Liver (tissue), 8 donors: ENCODE measurements at regions not wholly inside any gene's neighbourhood (a gene's known extent, or its start where the extent isn't known, plus 50 kb on each side); places are given as distances from the start of the nearest gene placed in this dataset.

Experiments
- DNase-seq: peaks from one replicate; pipeline ENCODE4 v3.0.0-alpha.2; 2017; ENCODE audit warnings: low spot score
- H3K27ac ChIP-seq, 2 donors: one replicate each; pipeline ENCODE4 v1.7.0; 2013; ENCODE audit warnings: inconsistent platforms in 2 of 2, low read length in 2 of 2, control low read depth in 1 of 2, low read depth in 1 of 2, mild to moderate bottlenecking in 1 of 2
- H3K27me3 ChIP-seq, 4 donors: one replicate each; pipeline versions ENCODE4 v1.6.1 to v1.7.0; 2013; ENCODE audit warnings: low read length in 3 of 4, inconsistent platforms in 1 of 4, mild to moderate bottlenecking in 1 of 4, moderate library complexity in 1 of 4; ENCODE audit not compliant: control insufficient read depth in 4 of 4, insufficient read depth in 4 of 4
- H3K36me3 ChIP-seq, 4 donors: one replicate each; pipeline versions ENCODE4 v1.6.1 to v1.7.0; 2013; ENCODE audit warnings: low read length in 3 of 4, mild to moderate bottlenecking in 3 of 4, low read depth in 1 of 4, moderate library complexity in 1 of 4; ENCODE audit not compliant: control insufficient read depth in 4 of 4, insufficient read depth in 3 of 4
- H3K4me1 ChIP-seq, 4 donors: one replicate each; pipeline versions ENCODE4 v1.6.1 to v1.7.0; 2013; ENCODE audit warnings: low read length in 3 of 4, mild to moderate bottlenecking in 3 of 4, moderate library complexity in 1 of 4; ENCODE audit not compliant: control insufficient read depth in 4 of 4, insufficient read depth in 4 of 4
- H3K4me3 ChIP-seq, 3 donors: one replicate each; pipeline versions ENCODE4 v1.6.1 to v1.7.0; 2013; ENCODE audit warnings: low read length in 3 of 3, control low read depth in 1 of 3, low read depth in 1 of 3, mild to moderate bottlenecking in 1 of 3
- H3K9ac ChIP-seq, 2 donors: one replicate each; pipeline ENCODE4 v1.7.0; 2013; ENCODE audit warnings: low read length in 2 of 2, mild to moderate bottlenecking in 2 of 2, moderate library complexity in 2 of 2, control low read depth in 1 of 2, low read depth in 1 of 2
- H3K9me3 ChIP-seq, 4 donors: one replicate each; pipeline versions ENCODE4 v1.6.1 to v1.7.0; 2013; ENCODE audit warnings: low read length in 3 of 4; ENCODE audit not compliant: control insufficient read depth in 4 of 4
- ATF3 ChIP-seq: IDR thresholded peaks from 2 replicates; pipeline ENCODE4 v1.6.1; 2016; ENCODE audit warnings: antibody characterized with exemption
- EGR1 ChIP-seq, 2 donors: IDR thresholded peaks; 2 replicates each; pipeline ENCODE4 v1.6.1; 2016 to 2018; ENCODE audit warnings: antibody characterized with exemption in 2 of 2, low read depth in 2 of 2
- FOXA1 ChIP-seq: IDR thresholded peaks from 2 replicates; pipeline ENCODE4 v1.6.1; 2016; ENCODE audit warnings: antibody characterized with exemption
- GABPA ChIP-seq, 2 donors: IDR thresholded peaks in 1 of 2; conservative IDR thresholded peaks in 1 of 2; 2 replicates each; pipeline ENCODE4 v1.6.1; 2016; ENCODE audit warnings: antibody characterized with exemption in 2 of 2, mild to moderate bottlenecking in 1 of 2, moderate library complexity in 1 of 2
- HNF4A ChIP-seq, 2 donors: conservative IDR thresholded peaks; 2 replicates each; pipeline ENCODE4 v1.6.1; 2016; ENCODE audit warnings: antibody characterized with exemption in 2 of 2, mild to moderate bottlenecking in 2 of 2
- HNF4G ChIP-seq: IDR thresholded peaks from 2 replicates; pipeline ENCODE4 v1.6.1; 2016; ENCODE audit warnings: antibody characterized with exemption
- MAX ChIP-seq: IDR thresholded peaks from 2 replicates; pipeline ENCODE4 v1.6.1; 2016; ENCODE audit warnings: antibody characterized with exemption
- RAD21 ChIP-seq, 2 donors: IDR thresholded peaks; 2 replicates each; pipeline ENCODE4 v1.6.1; 2016; ENCODE audit warnings: antibody characterized with exemption in 2 of 2, mild to moderate bottlenecking in 2 of 2
- REST ChIP-seq: IDR thresholded peaks from 2 replicates; pipeline ENCODE4 v1.6.1; 2016; ENCODE audit warnings: antibody characterized with exemption, mild to moderate bottlenecking
- RXRA ChIP-seq, 2 donors: IDR thresholded peaks; 2 replicates each; pipeline ENCODE4 v1.6.1; 2017 to 2018; ENCODE audit warnings: antibody characterized with exemption in 2 of 2, mild to moderate bottlenecking in 1 of 2
- SP1 ChIP-seq: IDR thresholded peaks from 2 replicates; pipeline ENCODE4 v1.6.1; 2018; ENCODE audit warnings: antibody characterized with exemption, mild to moderate bottlenecking
- TAF1 ChIP-seq: conservative IDR thresholded peaks from 2 replicates; pipeline ENCODE4 v1.6.1; 2016; ENCODE audit warnings: antibody characterized with exemption, mild to moderate bottlenecking
- YY1 ChIP-seq: IDR thresholded peaks from 2 replicates; pipeline ENCODE4 v1.6.1; 2016; ENCODE audit warnings: antibody characterized with exemption, mild to moderate bottlenecking
- ZBTB33 ChIP-seq: IDR thresholded peaks from 2 replicates; pipeline ENCODE4 v1.6.1; 2016; ENCODE audit warnings: antibody characterized with exemption
- WGBS: extraction: QIAGEN DNeasy Blood & Tissue Kit; methylation state at CpG from one replicate; pipeline ENCODE4 v1.1.7; 2013; 5-methylcytosine and 5-hydroxymethylcytosine counted together
- TF ChIP-seq, protein P1 (sequence below): fragments of 150-350 bp; IDR thresholded peaks from 2 replicates; pipeline ENCODE4 v1.5.1; 2017; ENCODE audit warnings: improper control_type of control experiment, low read depth, low read length; ENCODE audit not compliant: missing input control
- donor health status: healthy.
- donor health status: healthy.
- donor health status: healthy.
- donor health status: healthy.
- donor health status: healthy.

GRCh38 chr4:123823244-123823643 is 426.6 kb downstream of the SPRY1 start:
- no peak for TF ChIP-seq RXRA (IDR thresholded peaks at IDR 0.05)
- TF ChIP-seq FOXA1 = no peak
- TF ChIP-seq SP1 = no peak
- no peak for TF ChIP-seq ZBTB33
- TF ChIP-seq EGR1 (IDR thresholded peaks at IDR 0.05; ENCODE audit: low read depth in 2 of 2) = no peak
- TF ChIP-seq, protein P1, sequence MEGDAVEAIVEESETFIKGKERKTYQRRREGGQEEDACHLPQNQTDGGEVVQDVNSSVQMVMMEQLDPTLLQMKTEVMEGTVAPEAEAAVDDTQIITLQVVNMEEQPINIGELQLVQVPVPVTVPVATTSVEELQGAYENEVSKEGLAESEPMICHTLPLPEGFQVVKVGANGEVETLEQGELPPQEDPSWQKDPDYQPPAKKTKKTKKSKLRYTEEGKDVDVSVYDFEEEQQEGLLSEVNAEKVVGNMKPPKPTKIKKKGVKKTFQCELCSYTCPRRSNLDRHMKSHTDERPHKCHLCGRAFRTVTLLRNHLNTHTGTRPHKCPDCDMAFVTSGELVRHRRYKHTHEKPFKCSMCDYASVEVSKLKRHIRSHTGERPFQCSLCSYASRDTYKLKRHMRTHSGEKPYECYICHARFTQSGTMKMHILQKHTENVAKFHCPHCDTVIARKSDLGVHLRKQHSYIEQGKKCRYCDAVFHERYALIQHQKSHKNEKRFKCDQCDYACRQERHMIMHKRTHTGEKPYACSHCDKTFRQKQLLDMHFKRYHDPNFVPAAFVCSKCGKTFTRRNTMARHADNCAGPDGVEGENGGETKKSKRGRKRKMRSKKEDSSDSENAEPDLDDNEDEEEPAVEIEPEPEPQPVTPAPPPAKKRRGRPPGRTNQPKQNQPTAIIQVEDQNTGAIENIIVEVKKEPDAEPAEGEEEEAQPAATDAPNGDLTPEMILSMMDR = no peak
- TF ChIP-seq RAD21 (IDR thresholded peaks at IDR 0.05) = no peak
- TF ChIP-seq REST = no peak
- TF ChIP-seq YY1 = no peak
- H3K4me3 ChIP-seq = no peak overlapping the region
- no peaks in the 10 kb centered on the region for H3K36me3 ChIP-seq
- H3K27ac ChIP-seq = no peak overlapping the region
- no peaks in the 10 kb centered on the region for H3K27me3 ChIP-seq
- H3K9me3 ChIP-seq = peaks cover 0 to 3% (median 0%) of the 10 kb centered on the region in 4 donors
- no peaks in the 10 kb centered on the region for H3K4me1 ChIP-seq
- 96% methylated on average over 4 of the region's 4 CpGs for WGBS
- no peak for DNase-seq
- H3K9ac ChIP-seq = no peak overlapping the region

DNA sequence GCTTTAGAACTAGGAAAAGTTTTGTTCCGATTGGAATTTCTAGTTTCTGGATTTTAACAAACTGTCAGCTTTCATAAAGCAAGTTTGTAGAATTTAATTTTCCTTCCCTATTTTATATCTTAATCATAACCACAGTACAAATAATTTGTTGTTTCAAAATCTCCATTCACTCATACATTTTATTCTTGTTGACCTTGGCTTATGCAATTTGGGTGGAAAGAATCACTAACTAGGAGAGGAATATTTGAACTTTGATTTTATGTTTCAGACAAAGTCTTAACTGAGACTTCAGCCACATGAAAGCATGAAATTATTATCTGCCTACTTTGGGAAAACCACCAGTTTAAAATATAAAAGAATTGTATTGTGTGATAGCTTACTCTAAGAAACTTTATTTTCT is 427.9 kb downstream of the SPRY1 start:
- H3K36me3 ChIP-seq = no peaks in the 10 kb centered on the region
- TF ChIP-seq HNF4G (no peak), MAX (no peak), EGR1 (IDR thresholded peaks at IDR 0.05; ENCODE audit: low read depth in 2 of 2) (no peak), GABPA (IDR thresholded peaks at IDR 0.05 in 1 of 2, conservative IDR thresholded peaks at IDR 0.05 in 1 of 2) (no peak), ZBTB33 (no peak), FOXA1 (no peak), TAF1 (no peak), HNF4A (conservative IDR thresholded peaks at IDR 0.05) (no peak), REST (no peak), ATF3 (no peak)
- TF ChIP-seq, protein P1 = no peak
- no peaks in the 10 kb centered on the region for H3K27me3 ChIP-seq
- 91% methylated on average over 1 of the region's 1 CpG for WGBS
- no peaks in the 10 kb centered on the region for H3K4me1 ChIP-seq
- no peak for DNase-seq
- no peak overlapping the region for H3K4me3 ChIP-seq
- no peak overlapping the region for H3K9ac ChIP-seq
- H3K27ac ChIP-seq = no peak overlapping the region
- peaks cover 0 to 3% (median 0%) of the 10 kb centered on the region in 4 donors for H3K9me3 ChIP-seq
